ENCODE measurements at regions not wholly inside any gene's neighbourhood (a gene's known extent, or its start where the extent isn't known, plus 50 kb on each side); places are given as distances from the start of the nearest gene placed in this dataset.

GRCh38 chr3:99357131-99357530, 281.3 kb upstream of the COL8A1 start:
- TF ChIP-seq CTCF (IDR thresholded peaks at IDR 0.05) = no peak
- no peak for TF ChIP-seq POLR2A (IDR thresholded peaks at IDR 0.05)

Measured in uterus (tissue), 2 donors.